PFSK-1 (cell line): ENCODE measurements at regions not wholly inside any gene's neighbourhood (a gene's known extent, or its start where the extent isn't known, plus 50 kb on each side); places are given as distances from the start of the nearest gene placed in this dataset.

ENCODE experiments used
- FOXP2 ChIP-seq: optimal IDR thresholded peaks from 2 replicates; pipeline ENCODE3; 2011; ENCODE audit warnings: borderline replicate concordance, control low read depth, inconsistent platforms; ENCODE audit not compliant: insufficient read depth; ENCODE audit errors: extremely low read length, extremely low read depth
- POLR2AphosphoS5 ChIP-seq: IDR thresholded peaks from 2 replicates; pipeline ENCODE4 v1.6.1; 2012; ENCODE audit warnings: low read depth, mild to moderate bottlenecking, control low read depth, low read length, moderate library complexity
- SIN3A ChIP-seq: IDR thresholded peaks from 2 replicates; pipeline ENCODE4 v1.6.1; 2012; ENCODE audit warnings: mild to moderate bottlenecking, low read length, moderate library complexity, borderline replicate concordance; ENCODE audit not compliant: insufficient read depth
- TAF1 ChIP-seq: IDR thresholded peaks from 2 replicates; pipeline ENCODE4 v1.6.1; 2012; ENCODE audit warnings: low read length, control low read depth, borderline replicate concordance; ENCODE audit not compliant: insufficient read depth
- TF ChIP-seq, protein P1 (sequence below), 2 experiments: IDR thresholded peaks; 2 replicates each; pipeline versions ENCODE4 v1.6.1 to v1.8.0; 2011 to 2012; ENCODE audit warnings: low read depth in 2 of 2, low read length in 2 of 2, control low read depth in 1 of 2, inconsistent platforms in 1 of 2, mild to moderate bottlenecking in 1 of 2, moderate library complexity in 1 of 2; ENCODE audit not compliant: insufficient read depth in 1 of 2

- TF ChIP-seq POLR2AphosphoS5 (no peak), TAF1 (no peak), FOXP2 (no peak), SIN3A (no peak)
- TF ChIP-seq, protein P1, sequence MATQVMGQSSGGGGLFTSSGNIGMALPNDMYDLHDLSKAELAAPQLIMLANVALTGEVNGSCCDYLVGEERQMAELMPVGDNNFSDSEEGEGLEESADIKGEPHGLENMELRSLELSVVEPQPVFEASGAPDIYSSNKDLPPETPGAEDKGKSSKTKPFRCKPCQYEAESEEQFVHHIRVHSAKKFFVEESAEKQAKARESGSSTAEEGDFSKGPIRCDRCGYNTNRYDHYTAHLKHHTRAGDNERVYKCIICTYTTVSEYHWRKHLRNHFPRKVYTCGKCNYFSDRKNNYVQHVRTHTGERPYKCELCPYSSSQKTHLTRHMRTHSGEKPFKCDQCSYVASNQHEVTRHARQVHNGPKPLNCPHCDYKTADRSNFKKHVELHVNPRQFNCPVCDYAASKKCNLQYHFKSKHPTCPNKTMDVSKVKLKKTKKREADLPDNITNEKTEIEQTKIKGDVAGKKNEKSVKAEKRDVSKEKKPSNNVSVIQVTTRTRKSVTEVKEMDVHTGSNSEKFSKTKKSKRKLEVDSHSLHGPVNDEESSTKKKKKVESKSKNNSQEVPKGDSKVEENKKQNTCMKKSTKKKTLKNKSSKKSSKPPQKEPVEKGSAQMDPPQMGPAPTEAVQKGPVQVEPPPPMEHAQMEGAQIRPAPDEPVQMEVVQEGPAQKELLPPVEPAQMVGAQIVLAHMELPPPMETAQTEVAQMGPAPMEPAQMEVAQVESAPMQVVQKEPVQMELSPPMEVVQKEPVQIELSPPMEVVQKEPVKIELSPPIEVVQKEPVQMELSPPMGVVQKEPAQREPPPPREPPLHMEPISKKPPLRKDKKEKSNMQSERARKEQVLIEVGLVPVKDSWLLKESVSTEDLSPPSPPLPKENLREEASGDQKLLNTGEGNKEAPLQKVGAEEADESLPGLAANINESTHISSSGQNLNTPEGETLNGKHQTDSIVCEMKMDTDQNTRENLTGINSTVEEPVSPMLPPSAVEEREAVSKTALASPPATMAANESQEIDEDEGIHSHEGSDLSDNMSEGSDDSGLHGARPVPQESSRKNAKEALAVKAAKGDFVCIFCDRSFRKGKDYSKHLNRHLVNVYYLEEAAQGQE (IDR thresholded peaks at IDR 0.05; ENCODE audit: insufficient read depth in 1 of 2, low read depth in 2 of 2, low read length in 2 of 2) = no peak
These were observed 179.1 kb upstream of the SPRED2 start for GRCh38 chr2:65611488-65611887.

DNA sequence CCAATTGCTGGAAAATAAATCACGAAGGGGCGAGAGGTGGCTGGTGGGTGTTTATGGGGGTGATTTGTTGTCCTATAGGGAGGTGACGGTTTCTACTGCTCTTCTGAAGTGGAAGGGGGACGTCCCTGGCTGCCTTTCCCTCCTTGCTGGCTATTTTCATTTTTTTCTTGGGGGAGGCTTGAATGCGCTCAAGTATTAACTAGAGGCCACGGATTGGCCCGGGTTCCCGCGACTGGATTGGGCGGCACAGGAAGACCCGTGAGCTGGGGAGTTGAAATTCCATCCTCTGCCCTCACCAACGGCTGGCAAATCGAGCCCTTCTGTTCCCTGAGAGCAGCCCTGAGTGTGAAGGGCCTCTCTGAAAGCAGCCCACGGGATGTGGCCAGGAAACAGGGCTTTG lies 176.5 kb upstream of the SPRED2 start:
- TF ChIP-seq POLR2AphosphoS5 (no peak), SIN3A (no peak), FOXP2 (no peak)
- TF ChIP-seq, protein P1 (IDR thresholded peaks at IDR 0.05; ENCODE audit: insufficient read depth in 1 of 2, low read depth in 2 of 2, low read length in 2 of 2) = no peak

GRCh38 chr2:65608466-65608865 lies 176.1 kb upstream of the SPRED2 start:
- TF ChIP-seq, protein P1 (IDR thresholded peaks at IDR 0.05; ENCODE audit: insufficient read depth in 1 of 2, low read depth in 2 of 2, low read length in 2 of 2) = no peak
- no peak for TF ChIP-seq FOXP2
- TF ChIP-seq TAF1 = no peak
- no peak for TF ChIP-seq SIN3A
- TF ChIP-seq POLR2AphosphoS5 = no peak

DNA sequence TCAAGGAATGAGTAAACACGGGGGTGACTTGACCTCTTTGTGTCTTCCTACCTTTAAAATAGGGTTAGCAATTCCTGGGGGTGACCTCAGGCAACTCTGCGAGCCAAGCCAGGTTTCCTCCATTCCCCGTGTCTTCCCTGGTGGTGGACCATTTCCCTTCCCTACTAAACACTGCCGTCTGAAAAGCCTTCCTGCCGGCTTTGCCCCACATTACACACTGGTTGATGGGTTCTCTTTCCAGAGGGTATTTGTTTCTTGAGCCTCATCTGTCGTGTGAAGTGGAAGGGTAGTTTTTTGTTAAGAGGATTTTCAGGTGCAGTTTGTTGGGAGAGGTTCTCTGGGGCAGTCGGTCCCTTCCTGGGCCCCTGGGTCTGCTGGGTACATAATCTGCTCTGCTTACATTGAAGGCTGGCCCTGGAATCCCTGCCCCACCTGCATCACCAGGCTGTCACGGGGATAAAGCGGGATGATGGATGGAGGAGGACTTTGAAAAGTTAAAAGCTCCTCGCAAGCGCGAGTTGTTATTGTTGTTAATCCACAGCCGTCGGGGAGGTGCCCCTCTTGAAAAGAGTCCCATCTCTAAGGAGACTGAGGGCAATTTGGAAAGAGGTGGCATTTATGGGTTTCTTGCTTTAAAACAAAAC lies 175.4 kb upstream of the SPRED2 start:
- TF ChIP-seq SIN3A = no peak

- TF ChIP-seq, protein P1 (IDR thresholded peaks at IDR 0.05; ENCODE audit: insufficient read depth in 1 of 2, low read depth in 2 of 2, low read length in 2 of 2) = no peak
- no peak for TF ChIP-seq FOXP2
- TF ChIP-seq TAF1 = no peak
- no peak for TF ChIP-seq POLR2AphosphoS5
- no peak for TF ChIP-seq SIN3A
These were observed 173.3 kb upstream of the SPRED2 start for GRCh38 chr2:65605743-65606058.
